ENCODE measurements at regions not wholly inside any gene's neighbourhood (a gene's known extent, or its start where the extent isn't known, plus 50 kb on each side); places are given as distances from the start of the nearest gene placed in this dataset.

DNA sequence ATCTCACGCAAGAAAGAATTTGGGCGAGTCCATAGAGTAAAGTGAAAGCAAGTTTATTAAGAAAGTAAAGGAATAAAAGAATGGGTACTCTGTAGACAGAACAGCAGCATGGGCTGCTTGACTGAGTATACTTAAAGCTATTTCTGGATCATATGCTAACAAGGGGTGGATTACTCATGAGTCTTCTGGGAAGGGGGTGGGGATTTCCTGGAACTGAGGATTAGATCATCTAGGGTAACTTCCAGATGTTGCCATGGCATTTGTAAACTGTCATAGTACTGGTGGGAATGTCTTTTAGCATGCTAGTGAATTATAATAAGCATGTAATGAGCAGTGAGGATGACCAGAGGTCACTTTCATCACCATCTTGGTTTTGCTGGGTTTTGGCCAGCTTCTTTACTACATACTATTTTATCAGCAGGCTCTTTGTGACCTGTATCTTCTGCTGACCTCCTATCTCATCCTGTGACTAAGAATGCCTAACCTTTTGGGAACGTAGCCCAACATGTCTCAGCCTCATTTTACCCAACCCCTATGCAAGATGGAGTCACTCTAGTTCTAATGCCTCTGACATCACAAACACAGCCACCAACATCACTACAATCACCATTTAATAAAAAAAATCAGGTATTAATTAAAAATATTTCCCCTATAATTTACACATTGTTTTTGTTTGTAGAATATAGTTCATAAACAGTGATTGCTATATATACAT, 890.7 kb upstream of the EPHA6 start:
- Histone ChIP-seq H3K79me2 (ENCODE audit: low read length) (no peaks in the 10 kb centered on the region), H3K4me2 (ENCODE audit: low read depth, low read length, poor library complexity, severe bottlenecking) (no peak overlapping the region), H3K4me3 (ENCODE audit: low read length) (no peak overlapping the region), H4K20me1 (ENCODE audit: insufficient read depth, low read depth, low read length) (no peaks in the 10 kb centered on the region), H3K27me3 (ENCODE audit: low read length) (no peaks in the 10 kb centered on the region), H3K4me1 (ENCODE audit: low read length) (no peaks in the 10 kb centered on the region), H2AFZ (ENCODE audit: low read length) (no peak overlapping the region), H3K9ac (ENCODE audit: low read length) (no peak overlapping the region), H3K36me3 (ENCODE audit: insufficient read depth, low read length) (no peaks in the 10 kb centered on the region), H3K27ac (ENCODE audit: low read length) (no peak overlapping the region), H3K9me3 (ENCODE audit: low read length) (peaks cover 2% of the 10 kb centered on the region; the same call in 1 of the 2 replicates), H3K9me2 (replicated peaks; ENCODE audit: insufficient read depth, low read length) (no peaks in the 10 kb centered on the region)
- no peak for DNase-seq

DNA sequence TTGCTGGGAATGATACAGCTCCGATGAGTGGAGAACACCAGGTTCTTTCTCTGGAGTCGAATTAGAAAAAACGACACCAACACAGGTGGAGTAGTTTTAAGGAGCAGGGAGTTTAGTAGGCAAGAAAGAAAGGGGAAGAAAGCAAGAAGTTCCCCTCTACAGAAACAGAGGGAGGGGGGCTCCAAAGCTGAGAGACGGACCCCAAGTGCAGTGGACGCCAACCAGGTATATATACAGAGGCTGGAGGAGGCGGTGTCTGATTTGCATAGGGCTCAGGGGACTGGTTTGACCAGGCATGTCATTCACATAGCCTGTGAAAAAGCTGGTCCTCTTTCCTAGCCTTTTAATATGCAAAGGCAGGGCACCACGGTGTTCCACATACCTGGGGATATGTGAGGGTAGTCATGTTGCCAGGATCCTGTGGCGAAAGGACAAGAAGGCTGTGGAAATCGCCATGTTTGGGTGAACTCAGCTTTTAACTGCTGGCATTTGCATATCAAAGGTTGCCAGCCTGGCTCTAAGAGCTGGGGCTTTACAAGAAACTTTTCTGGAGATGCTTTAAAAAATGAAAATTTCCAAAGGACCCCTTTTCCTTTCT, 887.4 kb upstream of the EPHA6 start:
- no peaks in the 10 kb centered on the region for H3K9me2 ChIP-seq (replicated peaks; ENCODE audit: insufficient read depth, low read length)
- no peaks in the 10 kb centered on the region for H3K4me1 ChIP-seq (ENCODE audit: low read length)
- H3K9ac ChIP-seq (ENCODE audit: low read length): no peak overlapping the region
- DNase-seq: no peak
- no peak overlapping the region for H2AFZ ChIP-seq (ENCODE audit: low read length)
- no peak overlapping the region for H3K4me2 ChIP-seq (ENCODE audit: low read depth, low read length, poor library complexity, severe bottlenecking)
- H3K27ac ChIP-seq (ENCODE audit: low read length): no peak overlapping the region
- H4K20me1 ChIP-seq (ENCODE audit: insufficient read depth, low read depth, low read length): no peaks in the 10 kb centered on the region
- 0 out of 2 replicates have a peak, but pooled peaks cover 2% of the 10 kb centered on the region for H3K9me3 ChIP-seq (ENCODE audit: low read length)
- H3K27me3 ChIP-seq (ENCODE audit: low read length): no peaks in the 10 kb centered on the region
- no peaks in the 10 kb centered on the region for H3K36me3 ChIP-seq (ENCODE audit: insufficient read depth, low read length)
- no peaks in the 10 kb centered on the region for H3K79me2 ChIP-seq (ENCODE audit: low read length)
- no peak overlapping the region for H3K4me3 ChIP-seq (ENCODE audit: low read length)

DNA sequence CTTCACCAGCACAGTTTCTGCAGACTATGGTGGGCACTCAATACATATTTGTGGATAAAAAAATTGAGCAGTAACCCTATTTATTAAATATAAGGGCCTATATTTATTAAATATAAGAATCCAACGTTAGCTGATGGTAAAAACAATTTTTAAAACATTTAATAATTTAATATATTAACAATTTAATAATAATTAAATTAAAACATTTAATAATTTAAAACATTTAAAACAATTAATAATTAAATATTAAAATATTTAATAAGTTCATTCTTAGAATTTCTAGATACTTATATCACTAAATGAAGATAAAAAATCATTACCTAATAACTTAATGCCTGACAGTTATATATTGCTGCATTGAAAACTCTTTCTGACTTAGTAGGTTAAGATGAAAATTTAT, 880.2 kb upstream of the EPHA6 start:
- Histone ChIP-seq H3K4me2 (ENCODE audit: low read depth, low read length, poor library complexity, severe bottlenecking) (no peak overlapping the region), H2AFZ (ENCODE audit: low read length) (no peak overlapping the region), H3K27ac (ENCODE audit: low read length) (no peak overlapping the region), H3K4me3 (ENCODE audit: low read length) (no peak overlapping the region), H4K20me1 (ENCODE audit: insufficient read depth, low read depth, low read length) (no peaks in the 10 kb centered on the region), H3K4me1 (ENCODE audit: low read length) (no peaks in the 10 kb centered on the region), H3K9ac (ENCODE audit: low read length) (no peak overlapping the region), H3K79me2 (ENCODE audit: low read length) (no peaks in the 10 kb centered on the region), H3K27me3 (ENCODE audit: low read length) (no peaks in the 10 kb centered on the region), H3K9me2 (replicated peaks; ENCODE audit: insufficient read depth, low read length) (no peaks in the 10 kb centered on the region), H3K36me3 (ENCODE audit: insufficient read depth, low read length) (no peaks in the 10 kb centered on the region), H3K9me3 (ENCODE audit: low read length) (no peaks in the 10 kb centered on the region; the same call in none of the 2 replicates)
- no peak for DNase-seq

DNA sequence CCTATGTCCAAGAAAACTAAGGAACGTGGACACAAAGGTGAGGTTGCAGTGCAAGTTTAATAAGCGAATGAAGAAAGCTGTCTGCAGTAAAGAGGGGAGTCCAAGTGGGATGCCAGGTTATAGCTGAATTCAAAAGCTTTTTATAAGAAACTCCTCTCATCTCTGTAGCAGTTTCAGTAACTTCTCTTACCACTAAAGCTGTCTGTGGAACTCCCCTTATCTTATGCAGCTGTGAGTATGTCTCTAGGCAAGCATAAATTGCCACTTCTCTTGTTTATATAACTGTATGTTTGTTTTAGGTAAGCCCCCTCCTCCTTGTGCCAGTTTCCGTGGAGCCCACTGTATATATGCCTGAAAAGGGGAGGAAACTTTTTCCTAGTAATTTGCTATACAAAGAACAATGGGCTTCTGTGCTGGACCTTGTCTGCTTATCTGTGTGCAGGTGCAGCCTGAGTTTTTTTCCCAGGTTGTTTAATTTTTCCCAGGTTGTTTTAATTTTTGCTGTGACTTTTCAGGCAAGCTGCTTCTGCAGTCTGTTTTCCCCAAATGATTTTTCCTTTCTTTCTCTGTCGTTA, 875.1 kb upstream of the EPHA6 start:
- H3K9ac ChIP-seq (ENCODE audit: low read length): no peak overlapping the region
- no peaks in the 10 kb centered on the region for H3K9me2 ChIP-seq (replicated peaks; ENCODE audit: insufficient read depth, low read length)
- no peaks in the 10 kb centered on the region for H3K79me2 ChIP-seq (ENCODE audit: low read length)
- no peaks in the 10 kb centered on the region for H3K27me3 ChIP-seq (ENCODE audit: low read length)
- H3K27ac ChIP-seq (ENCODE audit: low read length): no peak overlapping the region
- H4K20me1 ChIP-seq (ENCODE audit: insufficient read depth, low read depth, low read length): no peaks in the 10 kb centered on the region
- no peaks in the 10 kb centered on the region for H3K4me1 ChIP-seq (ENCODE audit: low read length)
- no peak overlapping the region for H2AFZ ChIP-seq (ENCODE audit: low read length)
- no peak overlapping the region for H3K4me2 ChIP-seq (ENCODE audit: low read depth, low read length, poor library complexity, severe bottlenecking)
- H3K9me3 ChIP-seq (ENCODE audit: low read length): peaks cover 3% of the 10 kb centered on the region
- H3K36me3 ChIP-seq (ENCODE audit: insufficient read depth, low read length): no peaks in the 10 kb centered on the region
- H3K4me3 ChIP-seq (ENCODE audit: low read length): no peak overlapping the region
- DNase-seq: no peak

DNA sequence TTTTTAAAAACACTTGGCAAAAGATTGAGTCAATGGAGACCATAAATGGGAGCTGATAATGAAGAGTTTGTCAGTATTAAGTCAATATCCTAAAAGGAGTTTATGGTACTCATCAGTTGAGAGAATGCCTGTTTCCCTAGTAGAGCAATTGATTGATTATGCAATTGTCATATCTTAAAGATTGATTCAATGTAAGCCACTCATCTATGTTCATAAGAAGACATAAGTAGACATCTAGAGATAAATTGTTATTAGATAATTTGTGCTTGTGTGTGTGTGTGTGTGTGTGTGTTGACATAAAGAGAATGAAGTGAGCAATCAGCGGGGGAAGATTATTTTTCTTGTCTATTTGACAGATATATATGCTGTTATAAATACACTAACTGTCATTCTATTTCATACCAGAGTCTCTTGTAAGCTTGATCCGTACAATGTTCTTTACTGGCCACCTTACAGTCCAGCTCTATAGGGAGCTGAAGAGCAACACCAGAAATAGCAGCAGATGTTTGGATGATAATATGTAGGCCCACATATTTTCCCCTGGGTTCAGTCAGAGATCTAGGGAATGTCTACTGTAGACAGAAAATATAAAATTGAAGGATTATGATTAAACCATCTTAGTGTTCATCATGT, 848.6 kb upstream of the EPHA6 start:
- Histone ChIP-seq H3K4me3 (ENCODE audit: low read length) (no peak overlapping the region), H3K9ac (ENCODE audit: low read length) (no peak overlapping the region), H2AFZ (ENCODE audit: low read length) (no peak overlapping the region), H3K4me2 (ENCODE audit: low read depth, low read length, poor library complexity, severe bottlenecking) (no peak overlapping the region), H3K4me1 (ENCODE audit: low read length) (no peaks in the 10 kb centered on the region), H3K27ac (ENCODE audit: low read length) (no peak overlapping the region), H3K79me2 (ENCODE audit: low read length) (no peaks in the 10 kb centered on the region), H3K36me3 (ENCODE audit: insufficient read depth, low read length) (no peaks in the 10 kb centered on the region), H4K20me1 (ENCODE audit: insufficient read depth, low read depth, low read length) (no peaks in the 10 kb centered on the region), H3K9me2 (replicated peaks; ENCODE audit: insufficient read depth, low read length) (0 out of 2 replicates have a peak, but pooled peaks cover 3% of the 10 kb centered on the region), H3K9me3 (ENCODE audit: low read length) (peaks cover 10% of the 10 kb centered on the region; the same call in 1 of the 2 replicates), H3K27me3 (ENCODE audit: low read length) (no peaks in the 10 kb centered on the region)
- DNase-seq: no peak

DNA sequence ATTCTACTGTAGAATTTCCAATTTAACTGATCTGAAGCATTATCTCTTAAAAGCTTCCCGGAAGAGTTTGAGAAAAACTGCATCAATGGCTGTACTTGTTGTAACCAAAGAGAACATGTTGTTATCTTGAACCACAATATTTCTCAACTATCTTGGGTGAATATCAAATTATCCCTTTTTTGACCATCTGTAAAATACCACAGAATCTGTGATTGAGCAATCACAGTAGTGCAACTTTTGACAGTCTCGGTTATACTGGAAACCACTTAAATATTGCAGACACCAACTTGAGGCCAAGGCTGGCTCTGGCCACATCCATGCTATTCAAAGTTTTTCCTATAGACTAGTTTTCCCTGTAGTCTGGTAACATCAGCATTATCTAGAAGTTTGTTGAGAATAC, 842.8 kb upstream of the EPHA6 start:
- Histone ChIP-seq H3K4me1 (ENCODE audit: low read length) (no peaks in the 10 kb centered on the region), H3K27ac (ENCODE audit: low read length) (no peak overlapping the region), H3K27me3 (ENCODE audit: low read length) (no peaks in the 10 kb centered on the region), H3K36me3 (ENCODE audit: insufficient read depth, low read length) (no peaks in the 10 kb centered on the region), H3K4me3 (ENCODE audit: low read length) (no peak overlapping the region), H3K9me3 (ENCODE audit: low read length) (no peaks in the 10 kb centered on the region; the same call in 1 of the 2 replicates), H3K9ac (ENCODE audit: low read length) (no peak overlapping the region), H3K4me2 (ENCODE audit: low read depth, low read length, poor library complexity, severe bottlenecking) (no peak overlapping the region), H3K79me2 (ENCODE audit: low read length) (no peaks in the 10 kb centered on the region), H2AFZ (ENCODE audit: low read length) (no peak overlapping the region), H3K9me2 (replicated peaks; ENCODE audit: insufficient read depth, low read length) (no peaks in the 10 kb centered on the region), H4K20me1 (ENCODE audit: insufficient read depth, low read depth, low read length) (no peaks in the 10 kb centered on the region)
- no peak for DNase-seq

DNA sequence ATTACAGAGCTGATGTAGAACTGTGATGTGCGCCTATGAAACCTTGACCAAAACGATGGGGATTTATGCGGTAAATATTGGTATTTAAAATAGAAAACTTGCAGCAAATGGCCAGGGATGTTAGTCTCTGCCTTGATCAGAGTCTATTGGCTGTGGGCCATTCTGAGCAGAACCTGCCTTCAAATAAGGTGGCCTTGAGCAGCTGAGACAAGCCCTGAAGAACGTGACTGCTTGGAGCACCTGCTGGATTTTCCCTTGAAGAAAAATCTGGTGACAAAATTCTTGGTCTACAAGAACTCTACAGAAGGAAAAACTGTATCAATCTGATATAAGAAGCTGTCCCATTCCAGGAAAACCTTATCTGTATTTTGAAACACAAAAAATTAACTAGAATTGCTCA, 820.1 kb upstream of the EPHA6 start:
- Histone ChIP-seq H3K4me1 (ENCODE audit: low read length) (no peaks in the 10 kb centered on the region), H3K4me3 (ENCODE audit: low read length) (no peak overlapping the region), H3K4me2 (ENCODE audit: low read depth, low read length, poor library complexity, severe bottlenecking) (no peak overlapping the region), H3K27ac (ENCODE audit: low read length) (no peak overlapping the region), H3K36me3 (ENCODE audit: insufficient read depth, low read length) (no peaks in the 10 kb centered on the region), H3K9ac (ENCODE audit: low read length) (no peak overlapping the region), H4K20me1 (ENCODE audit: insufficient read depth, low read depth, low read length) (no peaks in the 10 kb centered on the region), H3K9me3 (ENCODE audit: low read length) (no peaks in the 10 kb centered on the region; the same call in 1 of the 2 replicates), H3K9me2 (replicated peaks; ENCODE audit: insufficient read depth, low read length) (no peaks in the 10 kb centered on the region), H3K27me3 (ENCODE audit: low read length) (no peaks in the 10 kb centered on the region), H2AFZ (ENCODE audit: low read length) (no peak overlapping the region), H3K79me2 (ENCODE audit: low read length) (no peaks in the 10 kb centered on the region)
- no peak for DNase-seq

DNA sequence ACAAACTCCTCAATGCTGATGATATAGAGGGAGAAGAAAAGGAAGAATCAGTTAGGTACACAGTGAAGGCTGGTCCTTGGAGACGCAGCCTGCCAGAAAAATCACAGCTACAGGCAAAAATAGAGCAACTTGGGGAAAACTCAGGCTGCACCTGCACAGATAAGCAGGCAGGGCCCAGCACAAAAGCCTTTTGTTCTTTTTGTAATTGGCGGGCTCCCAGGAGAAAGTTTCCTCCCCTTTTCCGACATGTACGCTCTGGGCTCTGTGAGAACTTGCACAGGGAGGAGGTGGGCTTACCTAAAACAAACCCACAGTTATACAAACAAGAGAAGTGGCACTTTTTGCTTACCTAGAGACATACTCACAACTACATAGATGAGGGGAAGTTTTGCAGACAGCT, 813.4 kb upstream of the EPHA6 start:
- Histone ChIP-seq H3K27ac (ENCODE audit: low read length) (no peak overlapping the region), H2AFZ (ENCODE audit: low read length) (no peak overlapping the region), H4K20me1 (ENCODE audit: insufficient read depth, low read depth, low read length) (no peaks in the 10 kb centered on the region), H3K27me3 (ENCODE audit: low read length) (no peaks in the 10 kb centered on the region), H3K4me1 (ENCODE audit: low read length) (no peaks in the 10 kb centered on the region), H3K9ac (ENCODE audit: low read length) (no peak overlapping the region), H3K9me2 (replicated peaks; ENCODE audit: insufficient read depth, low read length) (no peaks in the 10 kb centered on the region), H3K36me3 (ENCODE audit: insufficient read depth, low read length) (no peaks in the 10 kb centered on the region), H3K79me2 (ENCODE audit: low read length) (no peaks in the 10 kb centered on the region), H3K4me2 (ENCODE audit: low read depth, low read length, poor library complexity, severe bottlenecking) (no peak overlapping the region), H3K4me3 (ENCODE audit: low read length) (no peak overlapping the region), H3K9me3 (ENCODE audit: low read length) (peaks cover 4% of the 10 kb centered on the region; the same call in 1 of the 2 replicates)
- DNase-seq: no peak

Measured in Karpas-422 (cell line).